H1 (cell line): ENCODE measurements at regions not wholly inside any gene's neighbourhood (a gene's known extent, or its start where the extent isn't known, plus 50 kb on each side); places are given as distances from the start of the nearest gene placed in this dataset.

ENCODE experiments used
- EP300 ChIP-seq, 2 experiments: IDR thresholded peaks; 1 replicate in 1 of 2; 2 replicates in 1 of 2; pipeline ENCODE4 v1.6.1; 2011 to 2012; ENCODE audit warnings: low read depth in 2 of 2, low read length in 2 of 2, mild to moderate bottlenecking in 2 of 2, borderline replicate concordance in 1 of 2, inconsistent platforms in 1 of 2, moderate library complexity in 1 of 2
- POLR2AphosphoS5 ChIP-seq: IDR thresholded peaks from 2 replicates; pipeline ENCODE4 v1.6.1; 2011; ENCODE audit warnings: low read depth, low read length
- TF ChIP-seq, protein P1 (sequence below), 3 experiments: IDR thresholded peaks; 1 replicate in 2 of 3; 2 replicates in 1 of 3; pipeline versions ENCODE4 v1.5.1 to v1.6.1; 2011; ENCODE audit warnings: low read length in 3 of 3, mild to moderate bottlenecking in 3 of 3, inconsistent platforms in 2 of 3, low read depth in 1 of 3, moderate library complexity in 1 of 3; ENCODE audit not compliant: insufficient read depth in 1 of 3; ENCODE audit errors: control extremely low read depth in 1 of 3

DNA sequence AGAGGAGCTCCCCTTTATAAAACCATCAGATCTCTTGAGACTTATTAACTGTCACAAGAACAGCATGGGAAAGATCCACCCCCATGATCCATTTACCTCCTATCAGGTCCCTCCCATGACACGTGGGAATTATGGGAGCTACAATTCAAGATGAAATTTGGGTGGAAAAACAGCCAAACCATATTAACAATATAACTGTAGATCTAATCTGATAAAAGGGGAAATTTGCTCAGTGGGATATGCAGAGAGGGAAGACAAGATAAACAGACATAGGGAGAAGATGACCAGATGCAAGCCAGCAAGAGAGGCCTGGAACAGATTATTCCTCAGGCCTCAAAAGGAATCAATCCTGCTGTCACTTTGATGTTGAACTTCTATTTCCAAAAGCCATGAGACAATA, 841.5 kb downstream of the LRRIQ3 start:
- TF ChIP-seq EP300 (IDR thresholded peaks at IDR 0.05; ENCODE audit: borderline replicate concordance in 1 of 2, low read depth in 2 of 2, low read length in 2 of 2) (no peak), POLR2AphosphoS5 (no peak)
- TF ChIP-seq, protein P1, sequence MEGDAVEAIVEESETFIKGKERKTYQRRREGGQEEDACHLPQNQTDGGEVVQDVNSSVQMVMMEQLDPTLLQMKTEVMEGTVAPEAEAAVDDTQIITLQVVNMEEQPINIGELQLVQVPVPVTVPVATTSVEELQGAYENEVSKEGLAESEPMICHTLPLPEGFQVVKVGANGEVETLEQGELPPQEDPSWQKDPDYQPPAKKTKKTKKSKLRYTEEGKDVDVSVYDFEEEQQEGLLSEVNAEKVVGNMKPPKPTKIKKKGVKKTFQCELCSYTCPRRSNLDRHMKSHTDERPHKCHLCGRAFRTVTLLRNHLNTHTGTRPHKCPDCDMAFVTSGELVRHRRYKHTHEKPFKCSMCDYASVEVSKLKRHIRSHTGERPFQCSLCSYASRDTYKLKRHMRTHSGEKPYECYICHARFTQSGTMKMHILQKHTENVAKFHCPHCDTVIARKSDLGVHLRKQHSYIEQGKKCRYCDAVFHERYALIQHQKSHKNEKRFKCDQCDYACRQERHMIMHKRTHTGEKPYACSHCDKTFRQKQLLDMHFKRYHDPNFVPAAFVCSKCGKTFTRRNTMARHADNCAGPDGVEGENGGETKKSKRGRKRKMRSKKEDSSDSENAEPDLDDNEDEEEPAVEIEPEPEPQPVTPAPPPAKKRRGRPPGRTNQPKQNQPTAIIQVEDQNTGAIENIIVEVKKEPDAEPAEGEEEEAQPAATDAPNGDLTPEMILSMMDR (IDR thresholded peaks at IDR 0.05; ENCODE audit: control extremely low read depth in 1 of 3, insufficient read depth in 1 of 3, low read depth in 1 of 3, low read length in 3 of 3), result no peak
